H1 (cell line): ENCODE measurements at regions not wholly inside any gene's neighbourhood (a gene's known extent, or its start where the extent isn't known, plus 50 kb on each side); places are given as distances from the start of the nearest gene placed in this dataset.
"Not testable (repeated sequence)": the region's sequence is repeated elsewhere in the genome, so short reads cannot be mapped to it uniquely, and the experiment has no call there.

Experiments
- CTCF ChIA-PET: fragments of 300-600 bp; sonication (Branson Sonifier 250); formaldehyde crosslinking; loops from one replicate; lab custom pipeline; 2021; ENCODE audit not compliant: partially characterized antibody; lab: Charles Lee
- POLR2A ChIA-PET: fragments of 300-600 bp; sonication (Branson Sonifier 250); formaldehyde crosslinking; loops from one replicate; lab custom pipeline; 2021; ENCODE audit warnings: inconsistent platforms; ENCODE audit not compliant: partially characterized antibody; lab: Charles Lee
- DNase-seq, 2 experiments: peaks; one replicate each; pipeline versions ENCODE4 v3.0.0 to v3.0.0-alpha.2; 2010 to 2022; ENCODE audit warnings: low spot score in 2 of 2, low read depth in 1 of 2, mixed read lengths in 1 of 2
- FAIRE-seq: peaks from 2 replicates; lab custom pipeline; 2011; peaks lifted over from hg19 to GRCh38; lab: Jason Lieb, UNC
- H2AFZ ChIP-seq: 2 replicates; pipeline ENCODE4 v1.8.1; 2012; ENCODE audit warnings: low read length, inconsistent platforms
- H2AK5ac ChIP-seq: 2 replicates; pipeline ENCODE4 v1.6.1; 2013; ENCODE audit warnings: low read depth, low read length
- H2BK120ac ChIP-seq: replicated peaks from 2 replicates; pipeline ENCODE3; 2013; ENCODE audit warnings: low read depth, low read length, inconsistent platforms
- H2BK12ac ChIP-seq: 2 replicates; pipeline ENCODE4 v1.6.1; 2013; ENCODE audit warnings: low read depth, low read length
- H2BK15ac ChIP-seq: 2 replicates; pipeline ENCODE4 v1.6.1; 2013; ENCODE audit warnings: low read length
- H2BK20ac ChIP-seq: 2 replicates; pipeline ENCODE4 v1.6.1; 2013; ENCODE audit warnings: low read length
- H2BK5ac ChIP-seq: 2 replicates; pipeline ENCODE4 v1.6.1; 2013; ENCODE audit warnings: low read depth, low read length
- H3K14ac ChIP-seq: 2 replicates; pipeline ENCODE4 v1.6.1; 2013; ENCODE audit warnings: inconsistent platforms; ENCODE audit not compliant: insufficient read length
- H3K18ac ChIP-seq: 2 replicates; pipeline ENCODE4 v1.6.1; 2013; ENCODE audit warnings: low read length; ENCODE audit errors: extremely low read depth
- H3K23ac ChIP-seq: 2 replicates; pipeline ENCODE4 v1.6.1; 2013; ENCODE audit warnings: inconsistent platforms; ENCODE audit not compliant: insufficient read length
- H3K23me2 ChIP-seq: 2 replicates; pipeline ENCODE4 v1.6.1; 2013; ENCODE audit warnings: low read depth, low read length
- H3K27ac ChIP-seq: 2 replicates; pipeline ENCODE4 v1.6.1; 2011; ENCODE audit warnings: low read depth, low read length, inconsistent platforms
- H3K27me3 ChIP-seq, 4 experiments: replicated peaks in 1 of 4; 1 replicate in 1 of 4; 2 replicates in 3 of 4; pipeline versions ENCODE4 v1.6.1 to v1.8.1; 2011 to 2013; ENCODE audit warnings: low read length in 3 of 4, mild to moderate bottlenecking in 3 of 4, inconsistent platforms in 2 of 4, mixed read lengths in 2 of 4, moderate library complexity in 1 of 4; ENCODE audit not compliant: control insufficient read depth in 3 of 4, insufficient read depth in 3 of 4; ENCODE audit errors: extremely low read depth in 1 of 4
- H3K36me3 ChIP-seq, 4 experiments: 2 replicates each; pipeline versions ENCODE4 v1.6.1 to v1.8.1; 2011 to 2013; ENCODE audit warnings: mild to moderate bottlenecking in 4 of 4, low read length in 3 of 4, moderate library complexity in 2 of 4, control low read depth in 1 of 4, inconsistent platforms in 1 of 4; ENCODE audit not compliant: insufficient read depth in 4 of 4, control insufficient read depth in 2 of 4
- H3K4ac ChIP-seq: replicated peaks from 2 replicates; pipeline ENCODE3; 2013; ENCODE audit warnings: low read length, low read depth, mixed read lengths, inconsistent platforms; ENCODE audit not compliant: insufficient read length
- H3K4me1 ChIP-seq, 4 experiments: replicated peaks in 1 of 4; 1 replicate in 1 of 4; 2 replicates in 3 of 4; pipeline versions ENCODE4 v1.6.1 to v1.8.1; 2011 to 2013; ENCODE audit warnings: low read length in 3 of 4, inconsistent platforms in 2 of 4, mixed read lengths in 1 of 4; ENCODE audit not compliant: insufficient read depth in 4 of 4, control insufficient read depth in 3 of 4
- H3K4me2 ChIP-seq, 2 experiments: 2 replicates each; pipeline versions ENCODE4 v1.6.1 to v1.8.1; 2011 to 2013; ENCODE audit warnings: low read depth in 2 of 2, low read length in 2 of 2, control low read depth in 1 of 2, inconsistent platforms in 1 of 2, mild to moderate bottlenecking in 1 of 2; ENCODE audit not compliant: insufficient read depth in 1 of 2
- H3K4me3 ChIP-seq, 4 experiments: fragments of 200-600, 300-600 bp in 1 of 4; sonication (generic), shearing (Covaris generic), sonication (Bioruptor Twin) in 1 of 4; 2 replicates each; pipeline versions ENCODE4 v1.5.1 to v1.8.1; 2011 to 2016; ENCODE audit warnings: low read length in 4 of 4, low read depth in 3 of 4, control low read depth in 2 of 4, inconsistent platforms in 2 of 4, mild to moderate bottlenecking in 2 of 4, mixed read lengths in 1 of 4, moderate library complexity in 1 of 4; ENCODE audit not compliant: insufficient read depth in 2 of 4; ENCODE audit errors: extremely low read depth in 1 of 4
- H3K56ac ChIP-seq: replicated peaks from 2 replicates; pipeline ENCODE3; 2013; ENCODE audit warnings: low read depth, mild to moderate bottlenecking, mixed read lengths, low read length, inconsistent platforms; ENCODE audit not compliant: insufficient read length
- H3K79me1 ChIP-seq: 2 replicates; pipeline ENCODE4 v1.6.1; 2013; ENCODE audit warnings: low read depth, low read length, control low read depth
- H3K79me2 ChIP-seq, 2 experiments: 2 replicates each; pipeline versions ENCODE4 v1.6.1 to v1.8.1; 2012 to 2013; ENCODE audit warnings: low read length in 2 of 2, mild to moderate bottlenecking in 2 of 2, inconsistent platforms in 1 of 2; ENCODE audit not compliant: insufficient read depth in 2 of 2, control insufficient read depth in 1 of 2
- H3K9ac ChIP-seq, 4 experiments: replicated peaks in 1 of 4; 1 replicate in 1 of 4; 2 replicates in 3 of 4; pipeline versions ENCODE4 v1.6.1 to v1.8.1; 2011 to 2013; ENCODE audit warnings: low read depth in 3 of 4, low read length in 3 of 4, control low read depth in 2 of 4, mild to moderate bottlenecking in 2 of 4, moderate library complexity in 2 of 4, inconsistent platforms in 1 of 4; ENCODE audit errors: extremely low read depth in 1 of 4
- H3K9me3 ChIP-seq, 2 experiments: 2 replicates each; pipeline versions ENCODE4 v1.6.1 to v1.8.1; 2012 to 2013; ENCODE audit warnings: mild to moderate bottlenecking in 2 of 2, moderate library complexity in 2 of 2, control low read depth in 1 of 2, inconsistent platforms in 1 of 2, low read depth in 1 of 2, low read length in 1 of 2, mixed read lengths in 1 of 2; ENCODE audit not compliant: insufficient read depth in 2 of 2
- H4K20me1 ChIP-seq, 2 experiments: replicated peaks in 1 of 2; 2 replicates each; pipeline versions ENCODE3 to v1.8.1; 2011 to 2013; ENCODE audit warnings: inconsistent platforms in 2 of 2, low read length in 2 of 2, mild to moderate bottlenecking in 1 of 2; ENCODE audit not compliant: insufficient read depth in 2 of 2, control insufficient read depth in 1 of 2
- H4K5ac ChIP-seq: 2 replicates; pipeline ENCODE4 v1.6.1; 2013; ENCODE audit warnings: low read length, low read depth, mixed read lengths, inconsistent platforms; ENCODE audit not compliant: insufficient read length
- H4K8ac ChIP-seq: 2 replicates; pipeline ENCODE4 v1.8.0; 2013; ENCODE audit warnings: mild to moderate bottlenecking, moderate library complexity, low read length, inconsistent platforms; ENCODE audit not compliant: insufficient read depth; ENCODE audit errors: extremely low read depth
- H4K91ac ChIP-seq: replicated peaks from 2 replicates; pipeline ENCODE3; 2013; ENCODE audit warnings: low read length, mixed read lengths, inconsistent platforms; ENCODE audit not compliant: insufficient read length
- WGBS, 2 experiments: shearing (Covaris generic) in 1 of 2; methylation state at CpG; one replicate each; pipeline versions ENCODE4 v1.1.6 to v1.1.7; 2013 to 2015; ENCODE audit warnings: low lambda C conversion rate in 2 of 2, mixed read lengths in 2 of 2, inconsistent platforms in 1 of 2, low coverage in 1 of 2, missing lambda C conversion rate in 1 of 2; ENCODE audit not compliant: insufficient replicate concordance in 2 of 2, insufficient coverage in 1 of 2, insufficient read length in 1 of 2; ENCODE audit errors: extremely low coverage in 1 of 2, missing lambda C conversion rate in 1 of 2; 5-methylcytosine and 5-hydroxymethylcytosine counted together

GRCh38 chr14:25680511-25680910 lies 630.6 kb upstream of the STXBP6 start:
- H2BK12ac ChIP-seq, H3K23ac ChIP-seq, H3K23me2 ChIP-seq, H3K14ac ChIP-seq, DNase-seq, H3K36me3 ChIP-seq, H2BK120ac ChIP-seq, H3K27ac ChIP-seq, FAIRE-seq, H4K91ac ChIP-seq, H3K27me3 ChIP-seq, H4K8ac ChIP-seq, H3K18ac ChIP-seq, POLR2A ChIA-PET, H3K4me3 ChIP-seq, H3K9me3 ChIP-seq, H3K4me2 ChIP-seq, H3K4ac ChIP-seq, H4K20me1 ChIP-seq, H3K79me1 ChIP-seq, H3K4me1 ChIP-seq, H3K9ac ChIP-seq, H2AFZ ChIP-seq, H3K56ac ChIP-seq, H2BK20ac ChIP-seq, H4K5ac ChIP-seq, H2BK5ac ChIP-seq, H2AK5ac ChIP-seq, H2BK15ac ChIP-seq, H3K79me2 ChIP-seq: not testable (repeated sequence)
- 93% methylated on average over 4 of the region's 4 CpGs; no CpG with 5 or more reads in 1 of the 2 experiments for WGBS, 2 experiments
- CTCF ChIA-PET: interaction anchor here (0.7 to 1.6 kb wide), 2 partner anchors 171 to 249 kb away, joined by 3 to 4 read pairs; no protein-coding TSS in a partner anchor
